CD4-positive, alpha-beta T cell treated with Interleukin-21 for 1 hour (primary cell): ENCODE measurements at regions not wholly inside any gene's neighbourhood (a gene's known extent, or its start where the extent isn't known, plus 50 kb on each side); places are given as distances from the start of the nearest gene placed in this dataset.
"Not testable (repeated sequence)": the region's sequence is repeated elsewhere in the genome, so short reads cannot be mapped to it uniquely, and the experiment has no call there.

Experiments
- DNase-seq: peaks from one replicate; pipeline ENCODE4 v3.0.0-alpha.2; 2020

GRCh38 chr13:61975001-61975400 is 559.4 kb upstream of the PCDH20 start:
- DNase-seq = no peak

DNA sequence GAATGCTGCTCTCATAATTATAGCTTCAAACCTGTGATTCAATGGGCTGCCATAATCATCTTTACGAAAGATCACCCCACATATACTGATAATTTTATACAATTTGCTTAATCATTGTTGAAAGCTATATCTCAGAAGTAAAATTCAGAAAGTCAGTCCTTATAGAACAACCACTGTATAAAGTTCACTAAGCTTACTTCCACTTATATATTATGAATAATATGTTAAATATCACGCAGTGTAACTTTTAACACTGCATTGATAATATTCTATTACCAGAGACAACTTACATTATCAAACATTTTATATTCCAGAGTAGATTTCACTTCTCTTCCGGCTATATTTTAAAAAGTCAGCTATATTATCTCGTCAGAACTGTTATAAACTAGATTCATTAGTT is 550.1 kb upstream of the PCDH20 start:
- DNase-seq = no peak

DNA sequence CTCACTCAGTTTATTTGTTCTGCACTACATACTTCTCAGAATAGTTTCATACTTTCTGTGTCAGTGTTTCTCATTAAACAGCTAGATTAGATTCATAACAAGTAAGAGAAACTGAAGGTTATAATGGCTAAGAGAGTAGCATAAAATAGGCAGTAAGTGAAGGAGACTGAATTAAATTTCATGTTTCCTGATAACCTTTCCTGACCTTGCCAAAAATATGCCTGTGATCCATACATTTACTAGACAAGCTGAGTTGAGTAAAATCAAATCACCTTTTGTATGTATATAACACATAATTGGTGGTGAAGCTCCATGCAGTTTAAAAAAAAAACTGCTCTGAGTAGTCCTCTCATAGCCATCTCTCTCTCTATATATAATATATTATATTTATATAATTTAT is 545.3 kb upstream of the PCDH20 start:
- DNase-seq = no peak

DNA sequence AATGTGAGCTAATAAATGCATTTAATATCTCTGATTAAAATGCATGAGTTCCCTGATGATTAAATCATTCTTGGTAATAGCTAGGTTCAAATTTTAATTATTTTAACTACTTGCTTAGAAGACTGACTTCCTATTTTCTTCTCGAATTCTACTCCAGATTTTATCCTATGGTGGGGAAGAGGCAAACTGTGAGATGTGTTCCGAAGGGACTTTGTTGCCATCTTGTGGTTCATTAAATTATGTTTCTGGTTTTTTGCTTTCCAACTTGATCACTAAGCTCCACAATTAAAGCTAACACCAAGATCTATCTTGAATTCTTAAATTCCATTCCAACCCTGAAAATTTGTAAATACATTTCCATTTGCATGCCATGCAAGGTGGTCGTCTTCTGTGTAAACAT is 538.4 kb upstream of the PCDH20 start:
- no peak for DNase-seq

- no peak for DNase-seq
Measured at GRCh38 chr13:61950828-61951227, 535.2 kb upstream of the PCDH20 start.

DNA sequence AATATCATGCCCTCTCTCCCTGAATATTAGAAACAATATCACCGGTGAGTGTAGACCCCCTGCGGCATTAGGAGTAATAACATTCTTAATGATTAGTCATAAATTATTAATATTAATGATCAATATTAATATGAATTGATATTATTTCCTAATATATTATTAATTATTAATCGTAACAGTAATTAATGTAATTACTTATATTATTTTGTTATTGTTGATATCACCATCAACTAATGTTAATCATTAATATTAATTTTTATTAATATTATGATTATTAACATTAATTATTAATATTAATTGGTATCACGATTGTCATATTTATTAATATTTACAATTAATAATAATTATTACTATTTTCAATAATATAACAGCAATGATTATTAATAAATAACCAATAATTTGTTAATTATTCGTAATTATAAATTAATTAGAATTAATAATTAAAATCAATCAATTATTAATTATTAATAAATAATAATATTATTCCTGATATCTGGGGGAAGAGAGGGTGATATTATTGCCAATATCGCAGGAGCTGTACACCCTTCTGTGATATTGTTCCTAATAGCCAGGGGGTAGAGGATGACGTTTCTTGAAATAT is 528.8 kb upstream of the PCDH20 start:
- no peak for DNase-seq

DNA sequence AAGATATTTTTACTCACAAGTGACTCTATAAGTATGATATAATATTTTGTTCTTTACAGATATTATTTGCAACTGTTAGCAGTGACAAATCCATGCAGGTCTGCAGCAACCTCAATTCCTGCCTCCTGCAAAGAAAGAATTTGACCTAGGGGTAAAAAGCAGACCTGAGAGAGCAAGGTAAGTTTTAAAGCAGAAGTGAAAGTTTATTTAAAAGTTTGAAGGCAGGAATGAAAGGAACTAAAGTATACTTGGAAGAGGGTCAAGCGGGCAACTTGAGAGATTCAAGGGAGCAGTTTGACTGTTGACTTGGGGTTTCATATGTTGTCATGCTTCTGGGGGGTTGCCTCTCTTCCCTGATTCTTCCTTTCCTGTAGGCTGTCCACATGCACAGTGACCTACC is 520.1 kb upstream of the PCDH20 start:
- DNase-seq = no peak

DNA sequence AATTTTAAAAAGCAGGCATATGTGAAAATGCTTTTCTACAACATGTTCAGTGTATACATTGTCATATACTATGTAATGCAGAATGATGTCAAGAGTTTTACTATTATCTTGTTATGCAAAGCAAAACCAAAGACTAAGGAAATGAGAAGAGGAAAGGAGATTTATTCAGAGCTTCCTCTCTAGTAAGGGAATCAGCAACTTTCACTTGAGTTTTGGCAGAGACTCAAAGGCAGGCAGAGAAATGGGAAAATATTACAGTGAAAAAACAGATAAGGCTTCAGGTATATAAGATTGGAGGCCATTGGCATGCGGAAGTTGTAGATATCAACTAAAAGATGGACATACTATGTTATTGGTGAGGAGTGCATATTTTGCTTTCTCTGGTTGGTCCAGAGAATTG is 512.0 kb upstream of the PCDH20 start:
- no peak for DNase-seq

DNA sequence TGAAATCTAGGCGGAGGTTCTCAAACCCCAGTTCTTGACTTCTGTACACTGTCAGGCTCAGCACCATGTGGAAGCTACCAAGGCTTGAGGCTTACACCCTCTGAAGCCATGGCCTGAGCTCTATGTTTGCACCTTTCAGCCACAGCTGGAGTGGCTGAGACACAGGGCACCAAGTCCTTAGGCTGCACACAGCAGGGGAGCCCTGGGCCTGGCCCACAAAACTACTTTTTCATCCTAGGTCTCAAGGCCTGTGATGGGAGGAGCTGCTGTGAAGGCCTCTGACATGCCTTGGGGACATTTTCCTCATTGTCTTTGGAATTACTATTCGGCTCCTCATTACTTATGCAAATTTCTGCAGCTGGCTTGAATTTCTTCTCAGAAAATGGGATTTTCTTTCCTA is 503.2 kb upstream of the PCDH20 start:
- no peak for DNase-seq

- DNase-seq = no peak
Measured at GRCh38 chr13:61916483-61916882, 500.8 kb upstream of the PCDH20 start.

- no peak for DNase-seq
Measured at GRCh38 chr13:61913183-61913582, 497.5 kb upstream of the PCDH20 start.

GRCh38 chr13:61908906-61909615 is 493.4 kb upstream of the PCDH20 start:
- no peak for DNase-seq

DNA sequence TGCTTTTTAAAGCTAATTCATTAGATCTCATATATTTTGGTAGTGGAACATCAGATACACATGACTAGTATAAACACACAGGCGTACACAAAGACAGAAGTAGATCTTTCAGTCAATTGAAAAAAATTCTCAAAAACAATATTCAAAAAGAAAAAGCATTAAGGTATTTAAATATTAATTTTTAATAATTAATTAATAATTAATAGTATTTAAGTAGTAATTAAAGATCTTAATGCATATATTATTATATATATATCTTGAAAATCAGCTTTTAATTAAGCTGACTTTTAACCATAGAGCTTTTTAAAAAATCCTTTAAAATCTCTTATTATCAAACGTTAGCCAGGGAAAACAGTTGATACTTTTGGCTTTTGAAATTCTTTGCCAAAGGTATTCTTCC is 489.4 kb upstream of the PCDH20 start:
- no peak for DNase-seq

DNA sequence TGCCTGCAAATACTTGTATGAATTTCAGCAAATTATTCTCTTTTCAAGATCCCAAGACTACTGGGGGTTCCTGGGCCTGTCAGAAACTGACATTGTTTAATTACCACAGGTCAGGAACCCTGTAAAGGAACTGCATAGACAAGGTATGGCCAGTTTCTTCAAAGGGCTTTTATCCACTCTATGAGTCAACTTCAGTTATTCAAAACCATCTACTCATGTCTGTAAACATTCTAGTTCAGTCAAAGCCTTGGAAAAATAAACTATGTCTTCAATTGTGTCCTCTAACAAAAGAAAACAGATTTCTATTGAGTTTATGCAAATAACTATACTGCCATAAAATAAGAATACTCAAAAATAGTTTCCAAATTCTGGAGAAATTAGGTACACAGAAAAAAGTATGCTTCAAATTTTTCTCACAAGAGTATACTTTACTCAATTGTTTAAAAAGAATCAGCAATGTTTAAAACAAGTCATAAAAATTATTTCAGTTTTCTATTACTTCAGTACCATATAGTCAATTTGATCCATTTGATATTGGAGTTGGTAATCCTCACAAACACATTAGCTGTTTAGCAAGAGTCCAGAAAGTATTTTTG is 486.4 kb upstream of the PCDH20 start:
- no peak for DNase-seq

GRCh38 chr13:61900033-61900432 is 484.4 kb upstream of the PCDH20 start:
- DNase-seq = no peak

DNA sequence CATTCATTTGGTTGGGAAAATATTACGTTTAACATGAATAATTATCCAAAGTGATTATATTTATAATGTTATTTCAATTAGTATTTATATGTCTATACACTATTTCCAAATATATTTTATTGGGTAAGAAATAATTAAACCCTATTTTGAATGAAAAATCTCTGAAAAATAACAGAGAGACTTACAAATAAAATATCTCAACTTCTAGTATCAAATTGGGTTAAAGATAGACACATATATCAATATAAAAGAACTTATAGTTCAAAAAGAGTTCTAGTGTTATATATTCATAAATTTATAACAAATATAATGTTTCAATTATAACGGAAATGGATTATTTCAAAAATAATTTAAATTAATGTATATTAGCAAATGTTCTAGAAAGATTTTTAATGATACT is 482.6 kb upstream of the PCDH20 start:
- DNase-seq = no peak

DNA sequence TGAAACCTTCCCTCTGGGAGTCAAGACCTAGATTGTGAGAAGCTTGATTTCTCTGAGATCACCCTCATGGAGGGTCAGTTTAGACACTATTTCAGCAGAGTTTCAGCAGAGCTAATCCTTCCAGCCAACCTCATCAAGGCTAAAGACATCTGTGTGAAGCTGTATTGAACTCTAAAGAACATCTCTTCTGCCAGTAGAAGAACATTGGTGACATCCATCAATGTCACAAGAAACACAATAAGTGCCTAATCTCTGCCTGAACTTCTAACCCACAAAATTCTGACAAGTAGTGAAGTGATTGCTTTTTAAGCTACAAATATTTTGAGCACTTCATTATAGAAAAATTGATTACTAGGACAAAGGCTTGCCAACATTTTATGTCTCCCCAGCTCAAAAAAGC is 475.8 kb upstream of the PCDH20 start:
- DNase-seq = no peak

DNA sequence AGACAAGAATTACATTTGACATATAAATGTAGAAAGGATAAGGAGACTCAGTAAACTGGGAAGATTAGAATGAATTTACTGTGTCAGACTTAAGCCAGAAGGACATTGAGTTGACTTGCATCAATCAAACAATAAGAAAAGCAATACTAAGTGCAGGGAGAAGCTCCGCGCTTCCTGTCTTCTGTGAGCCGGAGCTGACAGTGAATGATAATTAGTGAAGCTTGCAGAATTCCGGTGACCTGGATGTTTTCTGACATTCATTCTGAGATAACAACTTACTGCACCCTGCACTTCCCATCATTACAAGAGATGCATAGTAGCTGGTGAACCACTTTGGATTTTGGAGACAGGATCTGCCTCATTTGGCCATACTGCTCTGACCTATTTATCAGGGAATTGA is 469.2 kb upstream of the PCDH20 start:
- DNase-seq = no peak

GRCh38 chr13:61880578-61881283 is 465.1 kb upstream of the PCDH20 start:
- DNase-seq = peak; percentile 4

DNA sequence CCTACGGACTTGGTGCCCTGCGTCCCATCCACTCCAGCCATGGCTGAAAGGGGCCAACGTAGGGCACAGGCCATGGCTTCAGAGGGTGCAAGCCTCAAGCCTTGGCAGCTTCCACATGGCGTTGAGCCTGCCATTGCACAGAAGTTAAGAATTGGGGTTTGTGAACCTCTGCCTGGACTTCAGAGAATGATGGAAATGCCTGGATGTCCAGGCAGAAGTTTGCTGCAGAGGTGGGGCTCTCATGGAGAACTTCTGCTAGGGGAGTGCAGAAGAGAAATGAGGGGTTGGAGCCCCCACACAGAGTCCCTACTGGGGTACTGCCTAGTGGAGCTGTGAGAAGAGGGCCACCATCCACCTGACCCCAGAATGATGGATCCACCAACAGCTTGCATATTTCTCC is 462.9 kb upstream of the PCDH20 start:
- not testable (repeated sequence) for DNase-seq

- DNase-seq = no peak
Measured at GRCh38 chr13:61874970-61875579, 459.4 kb upstream of the PCDH20 start.

DNA sequence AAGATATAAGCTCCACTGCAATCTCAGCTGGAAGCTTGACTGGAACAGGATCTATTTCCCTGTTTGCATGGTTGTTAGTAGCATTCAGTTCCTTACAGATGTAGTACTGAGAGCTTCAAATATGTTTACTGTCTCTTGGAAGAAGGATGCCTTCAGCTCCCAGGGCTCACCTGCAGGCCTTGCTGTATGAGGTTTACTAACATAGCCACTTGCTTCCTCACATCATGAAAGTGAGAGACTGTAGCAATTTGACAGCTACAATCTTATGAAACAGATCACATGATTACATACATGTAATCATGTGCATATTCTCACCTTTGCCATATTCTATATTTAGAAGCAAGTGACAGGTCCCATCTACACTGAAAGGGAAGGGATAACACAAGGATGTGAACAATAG is 458.1 kb upstream of the PCDH20 start:
- no peak for DNase-seq

GRCh38 chr13:61857198-61857597 is 441.5 kb upstream of the PCDH20 start:
- no peak for DNase-seq
